IPS-NIHi7 (cell line): ENCODE measurements at regions not wholly inside any gene's neighbourhood (a gene's known extent, or its start where the extent isn't known, plus 50 kb on each side); places are given as distances from the start of the nearest gene placed in this dataset.

Source experiments
- DNase-seq: peaks from one replicate; pipeline ENCODE4 v3.0.0; 2012; ENCODE audit warnings: mixed read lengths; ENCODE audit errors: extremely low spot score

DNA sequence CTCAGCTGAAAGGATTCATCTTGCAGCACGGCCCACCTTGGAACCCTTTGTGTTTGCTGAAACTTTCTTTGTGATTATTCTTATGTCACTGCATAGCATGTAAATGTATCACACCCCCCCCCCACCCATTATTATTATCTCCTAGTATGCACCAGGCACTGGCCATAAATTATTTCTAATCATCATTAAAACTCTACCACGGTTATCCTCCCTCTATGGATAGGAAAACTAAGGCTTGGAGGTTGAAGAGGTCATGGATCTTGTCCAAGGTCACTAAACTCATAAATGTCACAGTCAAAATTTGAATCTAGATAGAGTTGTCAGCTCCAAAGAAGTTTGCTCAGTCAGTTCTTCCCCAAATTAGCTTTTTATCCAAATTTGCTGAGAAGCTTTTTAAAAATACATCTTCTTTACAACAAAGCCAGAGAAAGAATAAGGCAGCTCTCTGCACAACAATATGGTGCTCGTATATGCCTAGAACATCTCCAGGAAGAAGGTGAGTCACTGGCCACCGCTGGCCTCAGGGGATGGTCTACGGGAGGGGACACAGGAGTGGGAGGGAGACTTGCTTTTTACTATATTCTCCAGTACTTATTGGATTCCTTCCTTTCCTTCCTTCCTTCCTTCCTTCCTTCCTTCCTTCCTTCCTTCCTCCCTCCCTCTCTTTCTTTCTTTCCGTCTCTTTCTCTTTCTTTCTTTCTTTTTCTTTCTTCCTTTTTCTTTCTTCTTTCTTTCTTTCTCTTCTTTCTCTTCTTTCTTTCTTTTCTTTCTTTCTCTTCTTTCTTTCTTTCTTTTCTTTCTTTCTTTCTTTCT, 134.5 kb downstream of the VEGFA start:
- no peak for DNase-seq

DNA sequence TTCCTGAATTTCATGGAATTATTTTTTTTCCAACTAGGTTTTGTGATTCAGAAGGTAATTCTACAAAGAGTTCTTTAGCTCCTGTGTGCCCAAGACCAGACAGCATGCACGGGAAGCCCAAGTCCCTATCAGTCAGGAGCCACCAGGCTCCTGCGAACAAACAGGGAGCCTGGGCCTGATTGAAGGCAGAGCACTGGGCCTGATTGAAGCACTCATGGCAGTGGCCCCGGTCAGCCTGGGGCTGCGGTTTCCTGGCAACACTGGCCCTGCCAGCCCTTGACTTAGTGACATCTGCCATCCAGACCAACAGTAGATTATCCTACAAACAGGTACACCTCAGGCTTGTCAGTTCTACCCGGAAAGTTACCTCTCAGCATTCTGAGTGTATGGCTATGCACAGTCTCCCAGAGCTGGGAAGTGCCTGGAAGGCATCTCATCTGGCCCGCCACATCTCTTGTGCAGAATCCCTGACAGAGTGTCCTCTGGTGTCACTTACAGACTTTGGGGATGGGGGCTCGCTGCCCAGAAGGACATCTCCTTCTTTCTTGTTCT, 133.8 kb downstream of the VEGFA start:
- no peak for DNase-seq

DNA sequence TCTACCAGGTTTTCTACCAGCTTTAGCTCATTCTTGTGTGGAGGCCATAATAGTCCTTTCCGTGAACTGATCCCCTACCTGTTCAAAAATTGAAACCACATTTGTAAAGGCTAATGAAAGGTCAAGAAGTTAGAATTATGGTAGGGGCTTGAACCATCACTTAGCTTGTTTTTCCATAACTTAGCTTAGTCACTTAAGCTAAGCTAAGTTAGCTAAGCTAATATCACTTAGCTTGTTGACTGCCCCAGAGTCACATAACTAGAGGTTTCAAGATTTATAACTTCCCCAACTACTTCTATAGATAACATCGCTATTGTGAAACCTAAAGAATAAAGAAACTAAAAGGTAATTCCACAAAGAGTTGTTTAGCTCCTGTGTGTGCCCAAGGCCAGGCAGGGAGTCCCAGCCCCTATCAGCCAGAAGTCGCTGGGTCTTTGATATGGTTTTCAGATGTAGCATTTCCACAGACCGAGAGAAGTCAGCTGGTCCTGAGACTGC, 131.8 kb downstream of the VEGFA start:
- no peak for DNase-seq

DNA sequence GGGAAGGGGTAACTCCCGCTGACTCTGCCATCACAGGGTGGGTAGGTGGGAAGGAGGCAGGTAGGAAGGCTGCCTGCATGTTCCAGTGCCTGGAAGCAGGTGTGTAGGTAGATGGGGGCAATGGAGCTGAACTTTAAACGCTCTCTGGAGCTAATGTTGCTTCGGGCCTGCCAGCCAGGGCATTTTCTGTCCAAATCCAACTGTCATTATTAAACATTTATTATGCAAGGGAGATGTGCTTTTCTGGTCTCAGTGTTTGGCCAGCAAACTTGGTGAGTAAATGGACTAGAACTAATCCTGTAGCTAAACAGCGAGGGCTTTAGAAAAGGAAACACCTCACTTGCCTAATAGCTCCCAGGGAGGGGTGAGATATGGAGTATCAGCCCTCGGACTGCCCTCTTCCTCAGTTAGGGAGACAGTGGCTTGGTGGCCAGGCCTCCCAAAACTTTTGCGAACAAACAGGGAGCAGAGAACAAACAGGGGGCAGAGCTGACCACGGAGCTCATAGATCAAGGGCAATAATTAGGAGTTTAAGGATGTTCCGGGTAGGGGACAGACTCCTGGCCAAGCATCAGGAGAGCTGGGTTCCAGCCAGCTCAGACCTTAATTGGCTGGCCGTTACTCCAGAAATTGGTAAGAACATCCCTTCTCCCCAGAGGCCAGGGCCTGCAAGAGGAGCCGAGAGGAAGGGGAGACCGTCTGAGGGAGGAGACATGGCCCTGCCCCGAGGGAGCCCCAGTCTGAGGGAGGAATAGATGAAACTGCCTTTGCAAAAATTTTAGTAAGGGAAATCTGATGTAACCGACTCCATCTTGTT, 131.1 kb downstream of the VEGFA start:
- no peak for DNase-seq

DNA sequence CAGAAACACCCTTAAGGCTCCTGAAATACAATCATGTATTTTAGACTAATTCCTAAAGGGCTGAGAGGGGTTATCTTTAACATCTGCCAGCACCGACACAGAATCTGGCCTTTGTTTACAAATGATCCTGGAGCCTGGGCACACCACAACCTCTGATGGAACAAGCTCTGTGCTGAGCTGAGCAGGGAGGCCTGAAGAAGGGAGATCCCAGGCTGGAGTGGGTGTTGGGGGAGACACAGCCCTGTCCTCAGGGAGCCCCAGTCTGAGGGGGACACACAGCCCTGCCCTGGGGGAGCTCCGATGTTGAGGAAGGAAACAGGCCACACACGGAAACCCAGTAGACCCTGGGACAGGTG, 130.5 kb downstream of the VEGFA start:
- DNase-seq: no peak

DNA sequence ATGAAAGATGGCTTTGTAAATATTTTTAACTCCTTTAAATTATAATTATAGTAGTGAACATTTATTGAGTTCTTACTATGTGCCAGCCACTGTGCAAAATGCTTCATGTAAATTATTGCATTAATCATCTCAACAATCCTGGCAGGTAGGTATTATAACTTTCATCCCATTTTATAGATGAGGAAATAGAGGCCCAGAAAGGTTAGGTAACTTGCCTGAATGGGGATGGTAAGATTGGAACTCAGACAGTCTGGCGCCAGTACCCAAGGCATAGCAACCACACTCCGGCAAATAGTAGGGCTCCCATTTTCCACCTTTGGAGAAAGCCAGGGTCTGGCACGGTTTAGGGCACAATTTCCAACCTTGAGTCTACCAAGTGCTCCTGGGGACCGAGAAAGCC, 129.8 kb downstream of the VEGFA start:
- no peak for DNase-seq

DNA sequence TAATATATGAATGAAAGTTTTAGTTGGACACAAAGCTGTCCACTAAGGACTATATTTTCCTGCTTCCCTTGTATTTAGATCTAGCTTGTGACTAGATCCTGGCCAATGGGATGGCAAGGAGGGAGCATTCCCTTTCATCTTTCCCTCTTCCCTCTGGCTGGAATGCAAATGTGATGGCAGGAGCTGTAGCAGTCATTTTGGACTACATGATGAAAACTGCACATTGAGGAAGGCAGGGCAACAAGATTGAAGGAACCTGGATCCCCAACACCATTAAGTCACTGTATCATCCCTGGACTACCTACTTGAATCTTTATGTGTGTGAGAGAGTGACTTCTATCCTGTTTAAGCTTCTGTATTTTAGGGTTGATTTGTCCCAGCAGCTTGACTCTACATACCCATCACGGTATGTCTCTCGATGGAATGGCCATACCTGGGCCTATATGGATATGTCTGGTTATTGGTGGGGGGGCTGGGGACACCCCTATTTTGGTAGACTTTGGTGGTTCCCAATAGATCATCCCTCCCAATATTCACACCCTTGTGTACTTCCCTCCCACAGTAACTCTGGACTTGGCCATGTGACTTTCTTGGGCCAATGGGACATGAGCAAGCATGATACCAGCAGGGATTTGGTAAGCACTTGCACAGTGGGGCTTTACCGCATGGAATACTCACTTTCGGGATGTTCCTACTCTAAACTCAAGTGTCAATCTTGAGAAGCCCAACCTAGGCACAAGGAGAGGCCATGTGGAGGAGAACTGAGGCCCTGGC, 128.5 kb downstream of the VEGFA start:
- DNase-seq: no peak

DNA sequence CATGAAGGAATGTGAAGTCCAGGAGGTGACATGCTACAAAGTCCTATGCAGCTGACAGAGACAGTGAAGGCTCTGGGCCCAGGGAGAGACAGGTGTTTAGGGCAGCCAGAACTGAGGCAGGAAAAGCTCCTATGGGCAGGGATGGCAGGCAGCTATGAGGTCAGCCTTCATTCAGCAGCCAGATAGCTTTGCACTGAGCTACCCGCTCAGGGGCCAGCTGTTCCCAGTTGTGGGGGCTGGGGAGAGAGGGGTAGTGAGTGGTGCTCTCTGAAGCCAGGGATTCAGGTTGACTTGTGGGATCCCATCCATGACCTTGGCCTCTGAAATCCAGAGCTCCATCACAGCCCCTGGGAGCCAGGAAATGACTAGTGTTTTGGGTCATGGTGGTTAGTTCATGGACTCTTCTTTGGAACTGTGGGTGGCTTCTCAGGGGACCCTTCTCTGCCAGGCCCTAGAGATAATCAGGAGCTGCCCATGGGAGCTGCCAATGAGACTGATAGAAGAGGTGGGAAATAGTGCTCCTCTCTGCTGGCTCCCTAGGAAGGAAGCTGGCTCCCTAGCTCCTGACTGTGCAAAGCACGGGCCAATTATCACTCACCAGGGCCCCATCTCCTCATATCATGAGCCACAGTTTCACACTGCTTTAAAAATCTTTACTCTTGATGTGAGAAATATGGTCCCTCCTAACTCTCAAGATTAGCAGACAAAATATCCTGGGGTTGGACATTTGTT, 127.7 kb downstream of the VEGFA start:
- DNase-seq: no peak

DNA sequence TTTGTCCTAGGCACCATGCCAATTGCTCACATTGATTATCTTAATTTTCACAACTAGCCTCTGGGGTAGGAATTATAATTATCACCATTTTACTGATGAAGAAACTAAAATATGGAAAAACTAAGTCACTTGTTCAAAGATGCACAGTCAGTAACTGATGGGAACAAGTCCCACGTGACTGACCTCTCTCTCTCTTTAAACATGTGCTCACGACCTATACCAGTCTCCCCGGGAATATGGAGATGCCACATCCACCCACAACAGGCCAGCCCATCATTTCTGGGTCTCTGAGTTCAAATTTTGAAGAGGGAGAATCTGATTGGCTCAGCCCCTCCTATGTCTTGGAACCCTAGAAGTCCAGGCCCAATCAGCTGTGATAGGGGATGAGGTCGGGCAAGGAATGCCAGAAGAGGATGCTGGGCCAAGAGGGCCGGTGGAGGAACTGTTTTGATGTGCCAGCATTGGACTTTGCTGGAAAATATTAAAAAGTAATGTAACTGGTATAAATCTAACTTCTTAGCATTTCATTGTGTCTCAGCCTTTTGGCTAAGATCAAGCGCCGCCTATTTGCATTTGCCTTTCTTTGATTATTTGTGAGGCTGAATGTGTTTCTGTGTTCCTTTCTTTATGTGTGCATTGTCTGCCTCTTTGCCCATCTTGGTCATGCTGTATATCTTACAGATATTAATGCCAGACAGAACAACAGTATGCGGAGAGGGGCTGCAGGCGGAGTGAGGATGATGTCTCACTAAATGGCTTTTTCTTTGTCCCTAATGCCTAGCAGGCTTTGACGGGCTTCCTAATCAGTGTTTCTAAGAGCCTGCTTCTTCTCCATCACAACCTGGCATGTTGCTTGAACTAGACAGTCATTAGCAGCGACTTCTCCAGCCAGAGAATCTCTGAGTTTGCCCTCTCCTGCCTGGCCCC, 126.6 kb downstream of the VEGFA start:
- DNase-seq: no peak

DNA sequence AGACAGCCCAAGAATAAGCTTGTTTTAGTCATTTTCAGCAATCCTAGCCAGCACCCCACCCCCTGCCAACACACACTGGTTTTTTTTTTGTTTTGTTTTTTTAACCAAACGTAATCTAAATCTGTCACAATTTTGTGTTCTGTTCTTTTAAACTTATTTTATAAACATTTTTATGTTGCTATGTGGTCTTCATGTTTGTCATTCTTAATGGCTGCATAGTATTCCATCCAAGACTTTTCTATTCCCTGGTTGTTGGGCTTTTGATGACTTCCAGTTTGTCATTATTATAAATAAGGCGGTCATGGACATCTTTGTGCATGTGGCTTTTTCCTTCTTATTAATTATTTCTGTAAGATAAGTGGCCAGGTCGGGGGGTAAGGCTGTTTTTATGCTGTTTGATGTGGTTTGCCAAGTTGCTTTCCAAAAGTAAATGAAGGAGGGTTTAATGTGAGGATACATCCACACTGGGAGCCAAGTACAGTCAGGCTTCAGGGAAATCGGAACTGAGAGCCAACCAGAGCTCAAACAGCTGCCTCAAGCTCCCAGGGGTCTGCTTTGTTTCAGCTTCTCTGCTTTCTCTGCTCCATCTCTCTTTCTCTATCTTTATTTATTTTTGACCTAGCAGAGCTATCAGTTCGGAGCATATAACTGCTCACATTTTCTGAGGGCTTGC, 125.8 kb downstream of the VEGFA start:
- DNase-seq: no peak

DNA sequence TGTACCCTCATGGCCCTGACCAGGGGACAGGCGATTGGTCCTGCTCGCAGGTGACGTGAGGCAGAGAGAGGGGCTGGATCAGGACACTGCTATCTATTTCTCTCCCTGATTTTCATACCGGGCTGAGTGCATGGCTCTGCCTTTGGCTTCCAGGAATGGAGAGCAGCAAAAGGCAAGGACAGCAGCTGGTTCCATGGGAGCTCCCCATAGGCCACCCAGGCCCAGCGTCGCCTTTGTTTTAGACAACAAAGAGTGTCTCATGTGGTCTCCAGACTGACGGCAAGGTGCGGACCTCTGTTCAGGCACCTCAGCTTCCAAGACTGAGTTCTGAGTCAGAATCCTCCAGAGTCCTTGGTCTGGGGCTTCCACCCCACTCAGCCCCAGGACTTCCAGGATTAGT, 123.1 kb downstream of the VEGFA start:
- no peak for DNase-seq

DNA sequence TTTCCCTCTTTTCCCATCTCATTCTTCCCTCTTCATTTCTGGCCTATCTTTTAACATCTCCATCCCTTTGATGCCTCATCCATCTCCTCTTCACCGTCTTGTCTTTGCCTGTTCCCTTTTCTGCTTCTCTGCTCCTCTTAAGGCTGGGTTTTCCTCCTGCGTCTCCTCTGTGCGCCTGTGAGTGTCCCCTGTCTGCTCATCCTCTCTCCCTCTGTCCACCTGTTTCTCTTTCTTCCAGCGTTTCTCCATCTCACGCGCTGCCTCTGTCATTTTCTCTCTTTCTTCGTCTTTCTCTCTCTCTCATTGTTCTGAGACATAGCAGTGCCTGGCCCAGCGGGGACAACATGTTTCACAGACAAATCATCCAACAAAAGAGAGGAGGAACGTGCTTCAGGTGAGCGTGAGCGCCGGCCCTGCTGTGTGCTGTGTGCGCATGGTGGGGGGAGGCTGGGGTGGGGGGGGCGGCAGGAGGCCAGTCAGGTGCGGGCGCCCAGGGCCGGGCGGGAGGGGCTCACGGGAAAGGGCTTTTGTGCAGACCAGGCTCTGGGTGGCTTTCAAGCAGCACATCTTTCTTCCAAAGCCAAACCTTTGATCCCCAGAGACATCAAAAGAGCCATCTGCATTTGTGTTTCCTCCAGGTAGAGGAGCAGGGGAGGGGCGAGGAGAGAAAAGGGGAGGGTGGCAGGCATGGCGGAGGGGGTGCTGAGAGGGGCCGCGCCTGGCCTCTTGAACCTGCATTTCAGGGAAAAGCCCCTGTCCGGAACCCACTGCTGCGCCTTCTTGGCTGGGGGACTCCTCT, 121.3 kb downstream of the VEGFA start:
- peak; percentile 59 for DNase-seq

DNA sequence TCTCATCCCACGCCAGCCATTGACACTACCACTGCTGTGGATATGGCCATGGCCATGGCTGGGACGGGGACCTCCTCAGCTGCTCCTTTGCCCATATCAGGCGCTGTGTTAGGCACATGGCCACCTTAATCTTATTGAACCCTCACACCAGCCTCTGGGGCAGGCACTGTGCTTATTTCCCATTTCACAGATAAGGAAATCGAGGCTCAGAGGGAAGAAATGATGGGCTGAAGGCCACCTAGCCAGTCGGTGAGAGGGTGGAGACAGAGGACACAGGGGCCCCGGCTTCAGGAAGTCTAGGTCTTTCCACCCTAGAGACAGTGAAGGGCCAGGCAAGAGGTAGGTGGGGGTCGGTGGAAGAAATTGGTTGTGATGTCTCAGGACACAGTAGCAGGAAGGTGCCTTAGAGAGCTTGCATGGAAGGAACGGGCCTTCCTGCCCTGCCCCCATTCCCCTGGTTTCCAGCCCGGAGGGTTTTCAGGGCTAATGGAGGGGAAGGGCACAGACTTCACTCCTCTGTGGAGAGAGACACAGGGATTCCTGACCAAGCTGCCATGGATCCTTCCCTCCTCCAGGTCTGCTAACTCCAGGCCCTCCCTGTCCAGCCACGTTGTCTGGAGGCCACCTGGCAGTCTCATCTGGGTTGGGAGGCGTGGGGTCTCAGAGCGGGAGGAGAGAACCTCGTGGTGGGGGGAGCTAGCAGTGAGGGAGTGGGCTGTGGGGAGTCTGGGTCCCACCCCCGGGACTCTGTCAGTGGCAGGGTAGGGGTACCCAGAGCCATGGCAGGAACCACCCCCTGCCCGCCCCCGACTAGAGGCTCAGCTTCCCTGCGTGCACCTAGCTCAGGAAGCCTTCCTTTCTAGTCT, 120.4 kb downstream of the VEGFA start:
- DNase-seq: no peak

DNA sequence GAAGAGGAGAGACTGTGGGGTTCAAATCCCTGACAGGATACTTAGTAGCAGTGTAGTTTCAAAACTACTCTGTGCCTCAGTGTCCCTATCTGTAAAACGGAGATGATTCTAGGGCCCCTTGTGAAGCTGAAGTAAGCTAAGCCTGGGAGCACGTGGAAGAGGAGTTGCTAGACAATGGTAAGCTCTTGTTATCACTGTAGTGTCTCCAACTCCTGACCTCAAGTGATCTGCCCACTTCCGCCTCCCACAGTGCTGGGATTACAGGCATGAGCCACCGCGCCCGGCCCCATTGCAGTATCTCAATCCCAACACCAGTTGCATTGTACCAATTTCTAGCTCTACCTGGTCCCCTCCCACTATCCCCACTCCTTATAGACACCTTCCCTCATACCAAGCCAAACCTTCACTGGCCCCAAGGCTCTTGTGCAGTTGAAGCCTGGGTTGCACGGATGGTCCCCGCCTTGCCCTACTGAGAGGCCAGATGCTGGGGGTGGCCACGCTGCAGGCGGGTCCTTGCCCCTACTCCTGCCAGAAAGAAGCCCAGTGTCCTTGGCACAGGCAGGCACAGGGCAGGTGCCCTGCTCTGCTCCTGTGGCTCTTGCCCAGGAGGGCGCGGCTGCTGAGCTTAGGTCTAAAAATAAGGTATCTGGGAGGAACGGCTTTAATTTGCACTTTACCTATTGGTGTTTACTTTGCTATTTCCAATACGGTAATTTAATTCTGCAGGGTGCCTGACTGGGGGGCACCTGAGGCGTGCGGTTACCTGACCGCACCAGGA, 118.1 kb downstream of the VEGFA start:
- DNase-seq: no peak

DNA sequence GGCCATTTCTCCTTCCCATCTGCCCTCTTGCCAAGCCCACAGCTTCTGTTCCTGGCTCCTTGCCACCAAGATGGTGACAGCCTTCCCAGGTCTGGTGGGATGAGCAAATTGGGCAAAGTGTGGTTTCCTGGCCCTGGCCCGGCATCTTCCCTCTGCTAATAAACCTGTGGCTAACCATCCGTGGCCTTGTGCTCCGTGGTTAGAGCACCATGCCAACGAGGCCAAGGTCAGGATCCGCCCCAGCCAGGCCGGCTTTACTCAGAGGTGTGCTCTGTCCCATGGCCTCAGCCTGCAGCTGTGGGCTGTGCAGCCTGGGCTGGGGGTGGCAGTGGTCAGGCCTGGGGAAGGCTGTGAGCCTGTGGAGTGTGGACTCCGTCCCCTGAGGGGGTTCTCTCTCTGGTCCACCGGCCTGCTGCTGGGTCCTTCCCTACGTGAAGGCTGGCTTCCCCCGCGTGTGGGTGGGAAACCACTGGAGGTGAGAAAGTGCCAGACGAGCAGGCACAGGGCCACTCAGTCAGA, 117.4 kb downstream of the VEGFA start:
- DNase-seq: no peak

DNA sequence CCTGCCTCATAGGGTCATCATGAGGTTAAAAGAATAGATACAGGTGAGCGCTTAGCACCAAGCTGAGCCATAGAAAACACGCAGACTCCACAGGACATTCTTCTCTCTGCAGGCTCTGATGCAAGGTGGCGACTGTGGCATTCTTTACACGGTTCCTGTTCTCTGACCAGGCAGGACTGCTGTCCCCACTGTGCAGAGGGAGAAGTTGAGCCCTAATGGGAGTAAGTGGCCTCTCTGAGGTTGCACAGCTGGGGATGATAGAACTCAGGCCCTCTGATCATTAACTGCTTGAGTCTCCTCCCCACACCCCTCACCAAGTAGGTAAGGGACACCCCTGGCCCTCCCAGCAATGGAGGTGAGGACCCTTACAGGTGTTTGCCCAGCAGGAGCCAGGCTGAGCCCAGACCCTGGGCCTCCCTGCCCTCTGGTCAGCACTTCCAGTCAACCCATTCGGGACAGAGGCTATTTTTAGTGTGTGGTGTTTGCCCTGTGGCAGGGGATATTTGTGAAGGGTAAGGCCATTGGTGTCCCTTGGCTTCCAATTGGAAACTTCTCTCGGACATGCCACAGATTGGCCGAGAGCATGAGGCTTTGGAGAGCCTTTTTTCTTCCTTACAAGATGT, 116.8 kb downstream of the VEGFA start:
- DNase-seq: no peak
